Tibial nerve (tissue), 4 donors: ENCODE measurements at regions not wholly inside any gene's neighbourhood (a gene's known extent, or its start where the extent isn't known, plus 50 kb on each side); places are given as distances from the start of the nearest gene placed in this dataset.

Source experiments
- DNase-seq, 2 donors: peaks; one replicate each; pipeline ENCODE4 v3.0.0-alpha.2; 2019; ENCODE audit warnings: low spot score in 2 of 2
- H3K27ac ChIP-seq, 4 donors: fragments of 200-600 bp; sonication (generic) in 3 of 4; one replicate each; pipeline ENCODE4 v1.5.1; 2017 to 2019; ENCODE audit warnings: mild to moderate bottlenecking in 1 of 4
- H3K27me3 ChIP-seq, 2 donors: fragments of 200-600 bp; sonication (generic) in 1 of 2; one replicate each; pipeline versions ENCODE4 v1.5.1 to v1.6.0; 2017 to 2019
- H3K36me3 ChIP-seq, 3 donors: fragments of 200-600 bp; sonication (generic); one replicate each; pipeline ENCODE4 v1.5.1; 2018 to 2019
- H3K4me1 ChIP-seq, 4 donors: fragments of 200-600 bp; sonication (generic) in 3 of 4; one replicate each; pipeline ENCODE4 v1.5.1; 2017 to 2019
- H3K4me3 ChIP-seq, 4 donors: fragments of 200-600 bp; sonication (generic) in 3 of 4; one replicate each; pipeline ENCODE4 v1.5.1; 2017 to 2019; ENCODE audit warnings: mild to moderate bottlenecking in 1 of 4, moderate library complexity in 1 of 4
- H3K9me3 ChIP-seq, 4 donors: fragments of 200-600 bp; sonication (generic) in 3 of 4; one replicate each; pipeline ENCODE4 v1.5.1; 2017 to 2019
- CTCF ChIP-seq, 5 experiments: fragments of 200-600 bp in 3 of 5; fragments of 450-650 bp in 2 of 5; sonication (generic) in 3 of 5; IDR thresholded peaks; one replicate each; pipeline ENCODE4 v1.5.1; 2016 to 2019; ENCODE audit warnings: antibody characterized with exemption in 5 of 5, mild to moderate bottlenecking in 3 of 5, moderate library complexity in 2 of 5
- EP300 ChIP-seq, 2 donors: sonication (generic); formaldehyde crosslinking; IDR thresholded peaks; one replicate each; pipeline ENCODE4 v1.6.1; 2017; ENCODE audit warnings: antibody characterized with exemption in 2 of 2, mild to moderate bottlenecking in 1 of 2
- POLR2A ChIP-seq, 2 donors: fragments of 450-650 bp; IDR thresholded peaks; one replicate each; pipeline ENCODE4 v1.6.1; 2017; ENCODE audit warnings: antibody characterized with exemption in 2 of 2, mild to moderate bottlenecking in 2 of 2, moderate library complexity in 2 of 2
- WGBS, 2 donors: methylation state at CpG; one replicate each; pipeline ENCODE4 v1.1.5; 2018; 5-methylcytosine and 5-hydroxymethylcytosine counted together

- Histone ChIP-seq H3K4me3 (no peak overlapping the region), H3K27me3 (no peaks in the 10 kb centered on the region), H3K36me3 (no peaks in the 10 kb centered on the region), H3K27ac (no peak overlapping the region), H3K9me3 (no peaks in the 10 kb centered on the region), H3K4me1 (peaks cover 0 to 5% (median 0%) of the 10 kb centered on the region in 4 donors)
- TF ChIP-seq POLR2A (IDR thresholded peaks at IDR 0.05) = no peak
- TF ChIP-seq EP300 (IDR thresholded peaks at IDR 0.05) = no peak
- 42 to 49% methylated on average over 5 of the region's 5 CpGs for WGBS, 2 donors
- no peak for DNase-seq
Measured at GRCh38 chr3:16793321-16793720, 91.4 kb upstream of the PLCL2 start.

GRCh38 chr3:16794257-16794656, 90.5 kb upstream of the PLCL2 start:
- no peak for TF ChIP-seq POLR2A (IDR thresholded peaks at IDR 0.05)
- no peak for TF ChIP-seq EP300 (IDR thresholded peaks at IDR 0.05)
- no peak for TF ChIP-seq CTCF (IDR thresholded peaks at IDR 0.05)
- no peak for DNase-seq
- Histone ChIP-seq H3K4me1 (peaks cover 0 to 5% (median 0%) of the 10 kb centered on the region in 4 donors), H3K36me3 (no peaks in the 10 kb centered on the region), H3K27me3 (no peaks in the 10 kb centered on the region), H3K9me3 (no peaks in the 10 kb centered on the region), H3K4me3 (no peak overlapping the region), H3K27ac (no peak overlapping the region)

GRCh38 chr3:16795581-16795980, 89.2 kb upstream of the PLCL2 start:
- Histone ChIP-seq H3K4me1 (peaks cover 0 to 4% (median 0%) of the 10 kb centered on the region in 4 donors), H3K4me3 (no peak overlapping the region), H3K27ac (no peak overlapping the region), H3K9me3 (no peaks in the 10 kb centered on the region), H3K27me3 (no peaks in the 10 kb centered on the region), H3K36me3 (no peaks in the 10 kb centered on the region)
- WGBS, 2 donors = 48 to 63% methylated on average over 2 of the region's 2 CpGs
- no peak for TF ChIP-seq POLR2A (IDR thresholded peaks at IDR 0.05)
- no peak for TF ChIP-seq CTCF (IDR thresholded peaks at IDR 0.05)
- TF ChIP-seq EP300 (IDR thresholded peaks at IDR 0.05) = no peak
- no peak for DNase-seq

- no peak for DNase-seq
- Histone ChIP-seq H3K4me1 (peaks cover 0 to 12% (median 0%) of the 10 kb centered on the region in 4 donors), H3K4me3 (no peak overlapping the region), H3K9me3 (no peaks in the 10 kb centered on the region), H3K36me3 (no peaks in the 10 kb centered on the region), H3K27me3 (no peaks in the 10 kb centered on the region), H3K27ac (no peak overlapping the region)
- WGBS, 2 donors = 84 to 87% methylated on average over 1 of the region's 1 CpG
- TF ChIP-seq EP300 (IDR thresholded peaks at IDR 0.05) = no peak
- no peak for TF ChIP-seq POLR2A (IDR thresholded peaks at IDR 0.05)
- no peak for TF ChIP-seq CTCF (IDR thresholded peaks at IDR 0.05)
Measured at GRCh38 chr3:16797831-16798230, 86.9 kb upstream of the PLCL2 start.

GRCh38 chr3:16798738-16799137, 86.0 kb upstream of the PLCL2 start:
- no peaks in the 10 kb centered on the region for H3K9me3 ChIP-seq
- no peaks in the 10 kb centered on the region for H3K36me3 ChIP-seq
- H3K4me1 ChIP-seq = peaks cover 0 to 12% (median 0%) of the 10 kb centered on the region in 4 donors
- DNase-seq = no peak
- TF ChIP-seq CTCF (IDR thresholded peaks at IDR 0.05) (no peak), EP300 (IDR thresholded peaks at IDR 0.05) (no peak), POLR2A (IDR thresholded peaks at IDR 0.05) (no peak)
- no peaks in the 10 kb centered on the region for H3K27me3 ChIP-seq
- no peak overlapping the region for H3K27ac ChIP-seq
- H3K4me3 ChIP-seq = no peak overlapping the region
- WGBS, 2 donors = 92 to 95% methylated on average over 4 of the region's 4 CpGs

- no peaks in the 10 kb centered on the region for H3K9me3 ChIP-seq
- WGBS, 2 donors = 61 to 65% methylated on average over 3 of the region's 3 CpGs
Measured at GRCh38 chr3:16800361-16800760, 84.4 kb upstream of the PLCL2 start.

More at GRCh38 chr3:16800361-16800760, 84.4 kb upstream of the PLCL2 start:
- H3K4me3 ChIP-seq = no peak overlapping the region
- no peak overlapping the region for H3K27ac ChIP-seq
- H3K4me1 ChIP-seq = peaks cover 0 to 12% (median 0%) of the 10 kb centered on the region in 4 donors
- no peaks in the 10 kb centered on the region for H3K27me3 ChIP-seq
- H3K36me3 ChIP-seq = no peaks in the 10 kb centered on the region
- TF ChIP-seq POLR2A (IDR thresholded peaks at IDR 0.05) = no peak
- no peak for TF ChIP-seq EP300 (IDR thresholded peaks at IDR 0.05)
- TF ChIP-seq CTCF (IDR thresholded peaks at IDR 0.05) = no peak
- no peak for DNase-seq
